HCT116 (cell line): ENCODE measurements at regions not wholly inside any gene's neighbourhood (a gene's known extent, or its start where the extent isn't known, plus 50 kb on each side); places are given as distances from the start of the nearest gene placed in this dataset.

Source experiments
- ATAC-seq: fragments of 200-7000 bp; cut with Tn5 transposase; 2 replicates; pipeline ENCODE4 v1.9.1; 2020; ENCODE audit warnings: mild to moderate bottlenecking, moderate library complexity
- BruUV-seq: library from RNA; stranded (reverse); fragments of 400-500 nt; replicated peaks from 2 replicates; lab custom pipeline; 2021; lab: Mats Ljungman, UMichigan
- CTCF ChIA-PET: fragments of 300-600 bp; sonication (Branson Sonifier 250); formaldehyde crosslinking; loops from one replicate; lab custom pipeline; 2021; ENCODE audit warnings: antibody characterized with exemption; lab: Charles Lee
- POLR2A ChIA-PET: fragments of 300-600, 350-600 bp; sonication (Branson Sonifier 250); formaldehyde crosslinking; loops from one replicate; lab custom pipeline; 2021; ENCODE audit warnings: antibody characterized with exemption; lab: Charles Lee
- RAD21 ChIA-PET, 2 experiments: fragments of 300-600 bp; sonication (Branson Sonifier 250); formaldehyde crosslinking; loops; one replicate each; lab custom pipeline; 2023; ENCODE audit warnings: low total read pairs in 2 of 2; ENCODE audit not compliant: uncharacterized antibody in 2 of 2, unreplicated experiment in 2 of 2, low non-redundant PET in 1 of 2; lab: Charles Lee
- DNase-seq: peaks from one replicate; pipeline ENCODE4 v3.0.0-alpha.2; 2010; ENCODE audit warnings: low read depth, low spot score
- H2AFZ ChIP-seq: fragments of 200-600 bp; shearing (Covaris generic), sonication (generic); 2 replicates; pipeline ENCODE4 v1.6.1; 2017; ENCODE audit warnings: low read depth, mixed run types, mixed read lengths, antibody characterized with exemption, low read length; ENCODE audit not compliant: poor library complexity, severe bottlenecking
- H3K27ac ChIP-seq: 2 replicates; pipeline ENCODE4 v1.5.1; 2012; ENCODE audit warnings: low read depth, low read length
- H3K27me3 ChIP-seq: fragments of 200-600 bp; sonication (generic); 2 replicates; pipeline ENCODE4 v1.6.1; 2016; ENCODE audit warnings: mixed run types, low read length, mixed read lengths; ENCODE audit not compliant: insufficient read depth
- H3K36me3 ChIP-seq, 2 experiments: fragments of 200-500 bp in 1 of 2; fragments of 200-600 bp in 1 of 2; sonication (Bioruptor generic) in 1 of 2; sonication (generic) in 1 of 2; 2 replicates each; pipeline versions ENCODE4 v1.5.1 to v1.6.1; 2014 to 2016; ENCODE audit warnings: low read length in 2 of 2, inconsistent platforms in 1 of 2, mixed read lengths in 1 of 2, mixed run types in 1 of 2; ENCODE audit not compliant: insufficient read depth in 2 of 2, control insufficient read depth in 1 of 2
- H3K4me1 ChIP-seq, 2 experiments: fragments of 200-600 bp in 1 of 2; sonication (generic) in 1 of 2; 2 replicates each; pipeline versions ENCODE4 v1.5.1 to v1.6.1; 2012 to 2017; ENCODE audit warnings: low read length in 2 of 2, inconsistent platforms in 1 of 2, mild to moderate bottlenecking in 1 of 2, mixed read lengths in 1 of 2, mixed run types in 1 of 2, moderate library complexity in 1 of 2; ENCODE audit not compliant: insufficient read depth in 2 of 2, control insufficient read depth in 1 of 2
- H3K4me2 ChIP-seq: fragments of 200-600 bp; sonication (generic); 2 replicates; pipeline ENCODE4 v1.6.1; 2017; ENCODE audit warnings: mixed run types, low read length, mixed read lengths
- H3K4me3 ChIP-seq, 2 experiments: fragments of 200-600 bp in 1 of 2; sonication (generic) in 1 of 2; replicated peaks in 1 of 2; 2 replicates each; pipeline ENCODE4 v1.5.1; 2011 to 2016; ENCODE audit warnings: low read length in 2 of 2, control low read depth in 1 of 2, low read depth in 1 of 2, mild to moderate bottlenecking in 1 of 2, mixed read lengths in 1 of 2, mixed run types in 1 of 2
- H3K79me2 ChIP-seq: fragments of 200-600 bp; sonication (generic); 2 replicates; pipeline ENCODE4 v1.6.1; 2017; ENCODE audit warnings: mild to moderate bottlenecking, mixed run types, low read length, moderate library complexity, mixed read lengths; ENCODE audit not compliant: insufficient read depth
- H3K9ac ChIP-seq: fragments of 200-600 bp; sonication (generic); 2 replicates; pipeline ENCODE4 v1.6.1; 2016; ENCODE audit warnings: low read length, mixed read lengths
- H3K9me2 ChIP-seq: fragments of 200-600 bp; sonication (generic), shearing (Covaris generic); 2 replicates; pipeline ENCODE4 v1.6.1; 2017; ENCODE audit warnings: mixed run types, mild to moderate bottlenecking, moderate library complexity; ENCODE audit not compliant: insufficient read depth
- H3K9me3 ChIP-seq, 2 experiments: fragments of 200-500 bp in 1 of 2; fragments of 200-600 bp in 1 of 2; sonication (Bioruptor generic) in 1 of 2; sonication (generic) in 1 of 2; 2 replicates each; pipeline ENCODE4 v1.6.1; 2014 to 2017; ENCODE audit warnings: low read length in 2 of 2, mixed read lengths in 2 of 2, inconsistent platforms in 1 of 2, low read depth in 1 of 2, mild to moderate bottlenecking in 1 of 2, mixed run types in 1 of 2, moderate library complexity in 1 of 2; ENCODE audit not compliant: control insufficient read depth in 1 of 2, insufficient read depth in 1 of 2
- H4K20me1 ChIP-seq: fragments of 200-600 bp; sonication (generic), shearing (Covaris generic); 2 replicates; pipeline ENCODE4 v1.6.1; 2017; ENCODE audit warnings: mixed run types, mild to moderate bottlenecking, moderate library complexity; ENCODE audit not compliant: insufficient read depth
- ATF3 ChIP-seq: IDR thresholded peaks from 2 replicates; pipeline ENCODE4 v1.6.1; 2012
- CBX3 ChIP-seq: IDR thresholded peaks from 2 replicates; pipeline ENCODE4 v1.6.1; 2012; ENCODE audit warnings: low read depth
- CTCF ChIP-seq, 3 experiments: fragments of 200-600 bp in 1 of 3; sonication (generic) in 1 of 3; IDR thresholded peaks in 2 of 3; conservative IDR thresholded peaks in 1 of 3; 2 replicates each; pipeline ENCODE4 v1.5.1; 2012 to 2017; ENCODE audit warnings: low read depth in 2 of 3, low read length in 2 of 3, antibody characterized with exemption in 1 of 3, borderline replicate concordance in 1 of 3, control low read depth in 1 of 3, mild to moderate bottlenecking in 1 of 3, mixed read lengths in 1 of 3, mixed run types in 1 of 3, moderate library complexity in 1 of 3; ENCODE audit not compliant: insufficient read depth in 1 of 3
- EGR1 ChIP-seq: IDR thresholded peaks from 2 replicates; pipeline ENCODE4 v1.6.1; 2012; ENCODE audit warnings: low read depth
- EZH2 ChIP-seq: fragments of 200-600 bp; sonication (generic); IDR thresholded peaks from 2 replicates; pipeline ENCODE4 v1.6.1; 2017; ENCODE audit warnings: antibody characterized with exemption, mixed run types
- EZH2phosphoT487 ChIP-seq: fragments of 200-600 bp; IDR thresholded peaks from 2 replicates; pipeline ENCODE4 v1.6.1; 2018; ENCODE audit warnings: antibody characterized with exemption, borderline replicate concordance
- MAX ChIP-seq: IDR thresholded peaks from 2 replicates; pipeline ENCODE4 v1.6.1; 2012
- POLR2AphosphoS5 ChIP-seq: IDR thresholded peaks from 2 replicates; pipeline ENCODE4 v1.6.1; 2011; ENCODE audit warnings: mild to moderate bottlenecking, low read depth, low read length, moderate library complexity
- REST ChIP-seq: IDR thresholded peaks from 2 replicates; pipeline ENCODE4 v1.6.1; 2012; ENCODE audit warnings: low read depth
- TCF7L2 ChIP-seq: IDR thresholded peaks from 2 replicates; pipeline ENCODE4 v1.7.0; 2011; ENCODE audit warnings: borderline replicate concordance, inconsistent platforms; ENCODE audit not compliant: insufficient read depth, insufficient read length; ENCODE audit errors: extremely low read depth
- YY1 ChIP-seq: IDR thresholded peaks from 2 replicates; pipeline ENCODE4 v1.6.1; 2011; ENCODE audit warnings: low read length, low read depth, moderate library complexity, mild to moderate bottlenecking; ENCODE audit not compliant: insufficient replicate concordance; ENCODE audit errors: extremely low read depth
- ZFX ChIP-seq: fragments of 450-650 bp; IDR thresholded peaks from 2 replicates; pipeline ENCODE4 v1.6.1; 2017
- intact Hi-C: fragments of 100-400 bp; cut with micrococcal nuclease; formaldehyde crosslinking; loops from 2 replicates; pipeline ENCODE4 v1.10.0; 2022

GRCh38 chr9:135348788-135349150 is 130.8 kb upstream of the PPP1R26 start:
- RAD21 ChIA-PET = no interaction called here
- Histone ChIP-seq H3K4me2 (no peak overlapping the region), H3K36me3 (no peaks in the 10 kb centered on the region), H3K9me3 (no peaks in the 10 kb centered on the region), H3K79me2 (no peaks in the 10 kb centered on the region)
- no peak for ATAC-seq
- no peak for TF ChIP-seq CBX3
- TF ChIP-seq TCF7L2 = no peak
- no peak for TF ChIP-seq ZFX
- no peak for TF ChIP-seq REST
- TF ChIP-seq POLR2AphosphoS5 = no peak
- TF ChIP-seq ATF3 = no peak
- no peak for TF ChIP-seq EZH2phosphoT487
- no peak for TF ChIP-seq EGR1
- TF ChIP-seq YY1 = no peak
- TF ChIP-seq EZH2 = no peak
- no peak for TF ChIP-seq MAX
- no peak for TF ChIP-seq CTCF (IDR thresholded peaks at IDR 0.05 in 2 of 3, conservative IDR thresholded peaks at IDR 0.05 in 1 of 3; ENCODE audit: borderline replicate concordance in 1 of 3, insufficient read depth in 1 of 3, low read depth in 2 of 3, low read length in 2 of 3)
- TF ChIP-seq, all 23 proteins: peak for 0
- Histone ChIP-seq H3K9ac (no peak overlapping the region), H3K27ac (no peak overlapping the region), H3K4me3 (no peak overlapping the region), H3K27me3 (0 out of 2 replicates have a peak, but pooled peaks cover 3% of the 10 kb centered on the region), H3K9me2 (no peaks in the 10 kb centered on the region), H2AFZ (no peak overlapping the region), H3K4me1 (no peaks in the 10 kb centered on the region), H4K20me1 (no peaks in the 10 kb centered on the region)
- no peak for DNase-seq
- ChIA-PET POLR2A (no interaction called here), CTCF (no interaction called here)
- BruUV-seq = no TSS peak
- intact Hi-C loops = no loop called here
